Cardiac muscle cell (in vitro differentiated cells and primary cell): ENCODE measurements at regions not wholly inside any gene's neighbourhood (a gene's known extent, or its start where the extent isn't known, plus 50 kb on each side); places are given as distances from the start of the nearest gene placed in this dataset.

Source experiments
- DNase-seq, 2 donors: peaks; one replicate each; pipeline versions ENCODE4 v3.0.0 to v3.0.0-alpha.2; 2010 to 2017; ENCODE audit warnings: low read depth in 1 of 2, low spot score in 1 of 2
- H3K27ac ChIP-seq: fragments of 200-600 bp; sonication (generic); 2 replicates; pipeline ENCODE4 v1.5.1; 2016
- H3K27me3 ChIP-seq: fragments of 200-600 bp; sonication (generic); 2 replicates; pipeline ENCODE4 v1.6.0; 2016; ENCODE audit warnings: control low read depth
- H3K36me3 ChIP-seq: fragments of 200-600 bp; sonication (generic); 2 replicates; pipeline ENCODE4 v1.5.1; 2016; ENCODE audit warnings: control low read depth
- H3K4me1 ChIP-seq: fragments of 200-600 bp; sonication (generic); 2 replicates; pipeline ENCODE4 v1.8.1; 2017; ENCODE audit warnings: low read depth, mild to moderate bottlenecking, mixed run types
- H3K4me3 ChIP-seq: fragments of 200-600 bp; sonication (generic); 2 replicates; pipeline ENCODE4 v1.5.1; 2016; ENCODE audit warnings: mild to moderate bottlenecking
- H3K9me3 ChIP-seq: fragments of 200-600 bp; sonication (generic); 2 replicates; pipeline ENCODE4 v1.5.1; 2017; ENCODE audit warnings: low read depth, mild to moderate bottlenecking, control low read depth
- TF ChIP-seq, protein P1 (sequence below): IDR thresholded peaks from 2 replicates; pipeline ENCODE4 v1.5.1; 2012; ENCODE audit warnings: low read depth, mild to moderate bottlenecking, low read length

DNA sequence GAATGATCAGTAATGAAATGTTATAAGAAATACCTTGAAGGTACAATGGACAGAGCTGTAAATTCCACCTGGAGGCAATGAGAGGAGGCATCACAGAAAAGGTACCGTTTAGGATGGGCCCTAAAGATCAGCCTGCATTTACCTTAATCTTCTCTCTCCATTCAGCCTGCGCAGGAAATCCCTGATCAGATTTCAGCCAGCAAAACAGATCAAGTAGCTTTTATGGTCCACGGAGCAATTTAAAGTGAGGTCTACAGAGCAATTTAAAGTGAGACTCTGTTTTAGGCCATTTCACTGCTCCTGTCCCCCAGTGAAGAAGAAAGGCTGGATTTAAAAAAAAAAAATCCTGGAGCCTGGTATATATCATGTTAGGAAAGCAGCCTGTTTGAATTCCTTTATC, 195.1 kb upstream of the VCX start:
- Histone ChIP-seq H3K4me1 (no peaks in the 10 kb centered on the region), H3K36me3 (no peaks in the 10 kb centered on the region), H3K9me3 (no peaks in the 10 kb centered on the region), H3K27ac (no peak overlapping the region), H3K27me3 (no peaks in the 10 kb centered on the region), H3K4me3 (no peak overlapping the region)
- TF ChIP-seq, protein P1, sequence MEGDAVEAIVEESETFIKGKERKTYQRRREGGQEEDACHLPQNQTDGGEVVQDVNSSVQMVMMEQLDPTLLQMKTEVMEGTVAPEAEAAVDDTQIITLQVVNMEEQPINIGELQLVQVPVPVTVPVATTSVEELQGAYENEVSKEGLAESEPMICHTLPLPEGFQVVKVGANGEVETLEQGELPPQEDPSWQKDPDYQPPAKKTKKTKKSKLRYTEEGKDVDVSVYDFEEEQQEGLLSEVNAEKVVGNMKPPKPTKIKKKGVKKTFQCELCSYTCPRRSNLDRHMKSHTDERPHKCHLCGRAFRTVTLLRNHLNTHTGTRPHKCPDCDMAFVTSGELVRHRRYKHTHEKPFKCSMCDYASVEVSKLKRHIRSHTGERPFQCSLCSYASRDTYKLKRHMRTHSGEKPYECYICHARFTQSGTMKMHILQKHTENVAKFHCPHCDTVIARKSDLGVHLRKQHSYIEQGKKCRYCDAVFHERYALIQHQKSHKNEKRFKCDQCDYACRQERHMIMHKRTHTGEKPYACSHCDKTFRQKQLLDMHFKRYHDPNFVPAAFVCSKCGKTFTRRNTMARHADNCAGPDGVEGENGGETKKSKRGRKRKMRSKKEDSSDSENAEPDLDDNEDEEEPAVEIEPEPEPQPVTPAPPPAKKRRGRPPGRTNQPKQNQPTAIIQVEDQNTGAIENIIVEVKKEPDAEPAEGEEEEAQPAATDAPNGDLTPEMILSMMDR: no peak
- no peak for DNase-seq

DNA sequence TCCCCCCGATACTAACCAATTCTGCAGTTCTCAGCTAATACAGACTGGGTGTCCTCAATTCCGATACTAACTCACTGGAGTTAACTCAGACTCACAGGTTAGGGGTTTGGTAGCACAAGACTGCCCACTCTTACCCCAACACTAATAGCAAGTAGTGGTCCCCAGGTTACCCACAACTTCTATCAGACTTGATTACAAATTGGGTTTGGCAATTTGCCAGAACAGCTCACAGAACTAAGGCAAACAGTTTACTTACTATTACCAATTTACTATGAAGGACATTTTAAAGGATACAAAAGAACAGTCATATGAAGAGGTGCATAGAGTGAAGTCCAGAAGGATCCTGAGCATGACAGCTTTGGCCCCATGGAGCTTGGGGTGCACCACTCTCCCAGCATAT, 201.8 kb upstream of the VCX start:
- H3K4me3 ChIP-seq: no peak overlapping the region
- H3K9me3 ChIP-seq: no peaks in the 10 kb centered on the region
- TF ChIP-seq, protein P1: no peak
- no peaks in the 10 kb centered on the region for H3K27me3 ChIP-seq
- H3K4me1 ChIP-seq: no peaks in the 10 kb centered on the region
- no peaks in the 10 kb centered on the region for H3K36me3 ChIP-seq
- DNase-seq: no peak
- no peak overlapping the region for H3K27ac ChIP-seq

DNA sequence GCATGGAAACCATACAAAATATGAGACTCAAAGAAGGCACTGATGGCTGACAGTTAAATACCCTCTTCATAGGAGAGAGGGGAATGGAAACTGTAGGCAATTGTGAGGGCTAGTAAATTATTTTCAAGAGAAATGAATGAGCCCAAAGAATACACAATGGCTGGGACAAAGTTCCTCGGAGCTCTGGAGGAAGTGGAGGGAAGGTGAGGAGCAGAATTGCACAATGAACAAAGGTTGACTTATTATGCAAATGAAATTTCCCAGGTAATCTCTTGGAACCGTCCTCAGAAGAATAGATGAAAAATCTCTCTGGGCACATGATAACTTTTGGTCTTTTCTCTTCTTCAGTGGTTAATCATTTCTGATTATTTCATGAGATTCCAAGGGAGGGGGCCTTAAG, 202.6 kb upstream of the VCX start:
- DNase-seq: no peak
- no peaks in the 10 kb centered on the region for H3K27me3 ChIP-seq
- H3K4me3 ChIP-seq: no peak overlapping the region
- no peaks in the 10 kb centered on the region for H3K9me3 ChIP-seq
- TF ChIP-seq, protein P1: no peak
- no peak overlapping the region for H3K27ac ChIP-seq
- no peaks in the 10 kb centered on the region for H3K36me3 ChIP-seq
- no peaks in the 10 kb centered on the region for H3K4me1 ChIP-seq

DNA sequence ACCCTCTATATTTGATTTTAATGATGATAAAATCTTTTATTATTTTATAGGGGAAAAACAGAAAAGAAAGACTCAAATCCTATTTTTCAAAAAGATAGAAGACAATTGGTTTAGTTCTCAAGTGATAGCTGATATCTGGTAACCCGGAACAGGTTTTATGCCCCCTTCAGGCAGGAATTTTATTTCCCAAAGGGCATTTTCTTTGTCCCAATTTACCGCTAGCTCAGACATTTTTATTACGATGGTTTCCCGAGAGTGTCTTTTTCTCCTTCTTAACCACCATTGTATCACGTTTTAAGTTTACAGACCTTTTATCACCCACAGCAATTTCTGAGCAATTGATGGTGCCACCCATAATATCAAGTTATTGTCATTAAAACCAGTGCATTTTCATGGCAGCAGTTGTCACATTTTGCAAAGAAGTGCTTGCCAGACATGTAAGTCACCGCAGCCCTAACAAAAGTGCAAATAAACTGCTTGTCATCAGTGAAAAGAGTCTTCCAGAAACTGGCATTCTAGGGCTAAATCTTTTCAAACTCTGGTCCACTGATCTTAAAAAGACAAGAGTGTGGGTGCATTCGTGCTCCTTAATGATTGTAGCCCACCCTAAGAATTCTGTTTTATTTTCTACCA, 204.8 kb upstream of the VCX start:
- no peak overlapping the region for H3K27ac ChIP-seq
- H3K27me3 ChIP-seq: no peaks in the 10 kb centered on the region
- DNase-seq: no peak
- no peaks in the 10 kb centered on the region for H3K36me3 ChIP-seq
- H3K9me3 ChIP-seq: no peaks in the 10 kb centered on the region
- no peak overlapping the region for H3K4me3 ChIP-seq
- no peaks in the 10 kb centered on the region for H3K4me1 ChIP-seq
- TF ChIP-seq, protein P1: no peak

DNA sequence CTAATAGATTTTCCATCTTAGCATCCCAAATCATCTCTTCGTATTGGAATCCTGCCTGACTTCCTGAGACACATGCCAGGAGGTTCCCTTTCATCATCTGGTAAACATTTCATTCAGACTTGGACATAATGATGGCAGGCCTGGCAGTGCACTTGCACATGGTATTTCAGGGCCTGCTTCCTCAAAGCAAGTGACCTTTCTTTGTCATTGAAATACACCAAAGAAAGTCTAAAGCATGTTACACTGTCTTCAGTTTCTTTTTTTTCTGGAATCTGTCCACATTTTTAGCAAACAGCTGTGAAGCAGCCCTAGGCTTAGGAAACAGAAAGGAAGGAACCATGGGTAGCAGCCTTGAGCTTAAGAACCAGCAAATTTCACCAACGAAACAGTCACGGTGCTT, 205.9 kb upstream of the VCX start:
- no peaks in the 10 kb centered on the region for H3K27me3 ChIP-seq
- no peaks in the 10 kb centered on the region for H3K36me3 ChIP-seq
- H3K4me1 ChIP-seq: no peaks in the 10 kb centered on the region
- no peaks in the 10 kb centered on the region for H3K9me3 ChIP-seq
- no peak overlapping the region for H3K4me3 ChIP-seq
- H3K27ac ChIP-seq: no peak overlapping the region
- DNase-seq: no peak
- TF ChIP-seq, protein P1: no peak
